ENCODE measurements at regions not wholly inside any gene's neighbourhood (a gene's known extent, or its start where the extent isn't known, plus 50 kb on each side); places are given as distances from the start of the nearest gene placed in this dataset.

GRCh38 chr10:8163824-8164223 lies 109.3 kb downstream of the GATA3 start:
- no peak for TF ChIP-seq CTCF (IDR thresholded peaks at IDR 0.05 in 2 of 3, conservative IDR thresholded peaks at IDR 0.05 in 1 of 3; ENCODE audit: borderline replicate concordance in 1 of 3, insufficient read depth in 1 of 3, low read depth in 2 of 3, low read length in 2 of 3)
- TF ChIP-seq POLR2AphosphoS5 (IDR thresholded peaks at IDR 0.05; ENCODE audit: low read depth, low read length) = no peak
- no peak for TF ChIP-seq JUND (IDR thresholded peaks at IDR 0.05)
- no peak for TF ChIP-seq YY1 (IDR thresholded peaks at IDR 0.05; ENCODE audit: extremely low read depth, insufficient replicate concordance, low read depth, low read length)
- TF ChIP-seq POLR2A (IDR thresholded peaks at IDR 0.05; ENCODE audit: borderline replicate concordance, extremely low read depth, insufficient read depth, insufficient read length) = no peak
- TF ChIP-seq SIN3A (IDR thresholded peaks at IDR 0.05; ENCODE audit: low read depth) = no peak
- TF ChIP-seq, protein P1, sequence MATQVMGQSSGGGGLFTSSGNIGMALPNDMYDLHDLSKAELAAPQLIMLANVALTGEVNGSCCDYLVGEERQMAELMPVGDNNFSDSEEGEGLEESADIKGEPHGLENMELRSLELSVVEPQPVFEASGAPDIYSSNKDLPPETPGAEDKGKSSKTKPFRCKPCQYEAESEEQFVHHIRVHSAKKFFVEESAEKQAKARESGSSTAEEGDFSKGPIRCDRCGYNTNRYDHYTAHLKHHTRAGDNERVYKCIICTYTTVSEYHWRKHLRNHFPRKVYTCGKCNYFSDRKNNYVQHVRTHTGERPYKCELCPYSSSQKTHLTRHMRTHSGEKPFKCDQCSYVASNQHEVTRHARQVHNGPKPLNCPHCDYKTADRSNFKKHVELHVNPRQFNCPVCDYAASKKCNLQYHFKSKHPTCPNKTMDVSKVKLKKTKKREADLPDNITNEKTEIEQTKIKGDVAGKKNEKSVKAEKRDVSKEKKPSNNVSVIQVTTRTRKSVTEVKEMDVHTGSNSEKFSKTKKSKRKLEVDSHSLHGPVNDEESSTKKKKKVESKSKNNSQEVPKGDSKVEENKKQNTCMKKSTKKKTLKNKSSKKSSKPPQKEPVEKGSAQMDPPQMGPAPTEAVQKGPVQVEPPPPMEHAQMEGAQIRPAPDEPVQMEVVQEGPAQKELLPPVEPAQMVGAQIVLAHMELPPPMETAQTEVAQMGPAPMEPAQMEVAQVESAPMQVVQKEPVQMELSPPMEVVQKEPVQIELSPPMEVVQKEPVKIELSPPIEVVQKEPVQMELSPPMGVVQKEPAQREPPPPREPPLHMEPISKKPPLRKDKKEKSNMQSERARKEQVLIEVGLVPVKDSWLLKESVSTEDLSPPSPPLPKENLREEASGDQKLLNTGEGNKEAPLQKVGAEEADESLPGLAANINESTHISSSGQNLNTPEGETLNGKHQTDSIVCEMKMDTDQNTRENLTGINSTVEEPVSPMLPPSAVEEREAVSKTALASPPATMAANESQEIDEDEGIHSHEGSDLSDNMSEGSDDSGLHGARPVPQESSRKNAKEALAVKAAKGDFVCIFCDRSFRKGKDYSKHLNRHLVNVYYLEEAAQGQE (IDR thresholded peaks at IDR 0.05; ENCODE audit: low read depth) = no peak
- no peak for TF ChIP-seq ELF1 (IDR thresholded peaks at IDR 0.05; ENCODE audit: borderline replicate concordance, low read depth)

Data from HCT116 (cell line).